Activated T-cell treated with anti-CD3 and anti-CD28 coated beads for 48 hours (primary cell): ENCODE measurements at regions not wholly inside any gene's neighbourhood (a gene's known extent, or its start where the extent isn't known, plus 50 kb on each side); places are given as distances from the start of the nearest gene placed in this dataset.
A peak's percentile ranks its signal among the peaks of the same experiment; 100 is the strongest.

Source experiments
- DNase-seq: peaks from one replicate; pipeline ENCODE4 v3.0.0-alpha.2; 2020; ENCODE audit warnings: low read depth

GRCh38 chr3:31249545-31249944 is 283.2 kb upstream of the STT3B start:
- no peak for DNase-seq

- DNase-seq: no peak
These were observed 282.5 kb upstream of the STT3B start for GRCh38 chr3:31250116-31250777.

GRCh38 chr3:31251083-31251482 is 281.6 kb upstream of the STT3B start:
- no peak for DNase-seq

GRCh38 chr3:31252216-31253185 is 280.2 kb upstream of the STT3B start:
- DNase-seq: no peak

GRCh38 chr3:31253782-31254181 is 278.9 kb upstream of the STT3B start:
- no peak for DNase-seq

- DNase-seq: no peak
These were observed 278.2 kb upstream of the STT3B start for GRCh38 chr3:31254483-31254882.

- no peak for DNase-seq
These were observed 277.6 kb upstream of the STT3B start for GRCh38 chr3:31255007-31255581.

GRCh38 chr3:31262201-31262600 is 270.5 kb upstream of the STT3B start:
- no peak for DNase-seq

GRCh38 chr3:31263897-31264296 is 268.8 kb upstream of the STT3B start:
- DNase-seq: no peak

- no peak for DNase-seq
These were observed 266.9 kb upstream of the STT3B start for GRCh38 chr3:31265646-31266428.

GRCh38 chr3:31268868-31269267 is 263.9 kb upstream of the STT3B start:
- DNase-seq: no peak

GRCh38 chr3:31270010-31270409 is 262.7 kb upstream of the STT3B start:
- DNase-seq: no peak

- DNase-seq: no peak
These were observed 258.2 kb upstream of the STT3B start for GRCh38 chr3:31274326-31275024.

GRCh38 chr3:31275038-31275572 is 257.6 kb upstream of the STT3B start:
- no peak for DNase-seq

- no peak for DNase-seq
These were observed 257.1 kb upstream of the STT3B start for GRCh38 chr3:31275583-31275982.

GRCh38 chr3:31277582-31277981 is 255.1 kb upstream of the STT3B start:
- no peak for DNase-seq

GRCh38 chr3:31278532-31278931 is 254.2 kb upstream of the STT3B start:
- no peak for DNase-seq

GRCh38 chr3:31284776-31285175 is 247.9 kb upstream of the STT3B start:
- no peak for DNase-seq

- DNase-seq: no peak
These were observed 246.8 kb upstream of the STT3B start for GRCh38 chr3:31285833-31286486.

GRCh38 chr3:31288224-31288623 is 244.5 kb upstream of the STT3B start:
- no peak for DNase-seq

GRCh38 chr3:31288641-31289100 is 244.1 kb upstream of the STT3B start:
- DNase-seq: peak; percentile 25
